Neural cell (in vitro differentiated cells): ENCODE measurements at regions not wholly inside any gene's neighbourhood (a gene's known extent, or its start where the extent isn't known, plus 50 kb on each side); places are given as distances from the start of the nearest gene placed in this dataset.
"Not testable (repeated sequence)": the region's sequence is repeated elsewhere in the genome, so short reads cannot be mapped to it uniquely, and the experiment has no call there.

Experiments used
- H2AFZ ChIP-seq: fragments of 200-600, 300-800 bp; sonication (generic), shearing (Covaris generic); 2 replicates; pipeline ENCODE4 v1.6.0; 2014; ENCODE audit warnings: low read depth, mild to moderate bottlenecking, antibody characterized with exemption, low read length, moderate library complexity
- H3F3A ChIP-seq: fragments of 200-600 bp; shearing (Covaris generic); 2 replicates; pipeline ENCODE4 v1.6.1; 2016; ENCODE audit warnings: mild to moderate bottlenecking, moderate library complexity, mixed read lengths, antibody characterized with exemption, low read length; ENCODE audit not compliant: insufficient read depth, poor library complexity, severe bottlenecking
- H3K27ac ChIP-seq: fragments of 200-600, 300-800 bp; sonication (generic), shearing (Covaris generic); 2 replicates; pipeline ENCODE4 v1.5.1; 2014; ENCODE audit warnings: mild to moderate bottlenecking, low read length, moderate library complexity
- H3K27me3 ChIP-seq: fragments of 300-800, 200-600 bp; sonication (generic), shearing (Covaris generic); 2 replicates; pipeline ENCODE4 v1.6.0; 2014; ENCODE audit warnings: mild to moderate bottlenecking, low read depth, low read length, moderate library complexity; ENCODE audit not compliant: insufficient read depth
- H3K36me3 ChIP-seq: fragments of 300-800, 200-600 bp; sonication (generic), shearing (Covaris generic); 2 replicates; pipeline ENCODE4 v1.5.1; 2014; ENCODE audit warnings: mild to moderate bottlenecking, antibody characterized with exemption, low read length, moderate library complexity; ENCODE audit not compliant: insufficient read depth
- H3K4me2 ChIP-seq: fragments of 300-800, 200-600 bp; sonication (generic), shearing (Covaris generic); 2 replicates; pipeline ENCODE4 v1.6.0; 2014; ENCODE audit warnings: mild to moderate bottlenecking, low read length
- H3K4me3 ChIP-seq: fragments of 300-800, 200-600 bp; sonication (generic), shearing (Covaris generic); 2 replicates; pipeline ENCODE4 v1.5.1; 2014; ENCODE audit warnings: mild to moderate bottlenecking, low read length, moderate library complexity
- H3K79me2 ChIP-seq: fragments of 200-600 bp; shearing (Covaris generic); replicated peaks from 2 replicates; pipeline ENCODE4 v1.6.0; 2014; ENCODE audit warnings: mild to moderate bottlenecking, low read length, moderate library complexity; ENCODE audit not compliant: insufficient read depth
- H3K9ac ChIP-seq: fragments of 300-800, 200-600 bp; sonication (generic), shearing (Covaris generic); 2 replicates; pipeline ENCODE4 v1.6.1; 2016; ENCODE audit warnings: mild to moderate bottlenecking, low read length, mixed read lengths
- H3K9me2 ChIP-seq: fragments of 200-600 bp; shearing (Covaris generic); 2 replicates; pipeline ENCODE4 v1.6.1; 2016; ENCODE audit warnings: mild to moderate bottlenecking, low read length, mixed read lengths; ENCODE audit not compliant: insufficient read depth
- H3K9me3 ChIP-seq: fragments of 200-600, 300-800 bp; sonication (generic), shearing (Covaris generic); 2 replicates; pipeline ENCODE4 v1.6.1; 2016; ENCODE audit warnings: mild to moderate bottlenecking, mixed run types, low read length, moderate library complexity, mixed read lengths
- H4K20me1 ChIP-seq: fragments of 200-600 bp; shearing (Covaris generic); 2 replicates; pipeline ENCODE4 v1.6.1; 2016; ENCODE audit warnings: mild to moderate bottlenecking, mixed run types; ENCODE audit not compliant: insufficient read depth
- CTCF ChIP-seq: fragments of 450-650 bp; IDR thresholded peaks from 2 replicates; pipeline ENCODE4 v1.5.1; 2014; ENCODE audit warnings: antibody characterized with exemption, mild to moderate bottlenecking, moderate library complexity; ENCODE audit not compliant: poor library complexity, severe bottlenecking
- EP300 ChIP-seq: fragments of 450-650 bp; conservative IDR thresholded peaks from 2 replicates; pipeline ENCODE4 v1.6.1; 2014; ENCODE audit warnings: antibody characterized with exemption, mild to moderate bottlenecking, moderate library complexity; ENCODE audit not compliant: poor library complexity, severe bottlenecking
- EZH2 ChIP-seq: fragments of 200-600, 300-800 bp; shearing (Covaris generic), sonication (generic); IDR thresholded peaks from 2 replicates; pipeline ENCODE4 v1.6.1; 2014; ENCODE audit warnings: antibody characterized with exemption, low read length, borderline replicate concordance, mild to moderate bottlenecking; ENCODE audit not compliant: insufficient read depth, poor library complexity, severe bottlenecking
- MXI1 ChIP-seq: fragments of 450-650 bp; conservative IDR thresholded peaks from 2 replicates; pipeline ENCODE4 v1.6.1; 2014; ENCODE audit warnings: antibody characterized with exemption, mild to moderate bottlenecking; ENCODE audit not compliant: poor library complexity, severe bottlenecking
- POLR2AphosphoS5 ChIP-seq: IDR thresholded peaks from 2 replicates; pipeline ENCODE4 v1.6.1; 2012
- RAD21 ChIP-seq: fragments of 450-650 bp; conservative IDR thresholded peaks from 2 replicates; pipeline ENCODE4 v1.6.1; 2014; ENCODE audit warnings: antibody characterized with exemption, mild to moderate bottlenecking, moderate library complexity
- SMC3 ChIP-seq: fragments of 450-650 bp; conservative IDR thresholded peaks from 2 replicates; pipeline ENCODE4 v1.6.1; 2014; ENCODE audit warnings: antibody characterized with exemption, mild to moderate bottlenecking, moderate library complexity; ENCODE audit not compliant: poor library complexity
- TAF1 ChIP-seq: IDR thresholded peaks from 2 replicates; pipeline ENCODE4 v1.6.1; 2012; ENCODE audit warnings: low read depth
- TF ChIP-seq, protein P1 (sequence below): IDR thresholded peaks from 2 replicates; pipeline ENCODE4 v1.6.1; 2012; ENCODE audit warnings: borderline replicate concordance

- H3K9ac ChIP-seq: no peak overlapping the region
- H3K9me3 ChIP-seq: no peaks in the 10 kb centered on the region
- H3K27ac ChIP-seq: no peak overlapping the region
- H4K20me1 ChIP-seq: no peaks in the 10 kb centered on the region
- H3F3A ChIP-seq: no peaks in the 10 kb centered on the region
- H3K27me3 ChIP-seq: no peaks in the 10 kb centered on the region
- TF ChIP-seq, protein P1, sequence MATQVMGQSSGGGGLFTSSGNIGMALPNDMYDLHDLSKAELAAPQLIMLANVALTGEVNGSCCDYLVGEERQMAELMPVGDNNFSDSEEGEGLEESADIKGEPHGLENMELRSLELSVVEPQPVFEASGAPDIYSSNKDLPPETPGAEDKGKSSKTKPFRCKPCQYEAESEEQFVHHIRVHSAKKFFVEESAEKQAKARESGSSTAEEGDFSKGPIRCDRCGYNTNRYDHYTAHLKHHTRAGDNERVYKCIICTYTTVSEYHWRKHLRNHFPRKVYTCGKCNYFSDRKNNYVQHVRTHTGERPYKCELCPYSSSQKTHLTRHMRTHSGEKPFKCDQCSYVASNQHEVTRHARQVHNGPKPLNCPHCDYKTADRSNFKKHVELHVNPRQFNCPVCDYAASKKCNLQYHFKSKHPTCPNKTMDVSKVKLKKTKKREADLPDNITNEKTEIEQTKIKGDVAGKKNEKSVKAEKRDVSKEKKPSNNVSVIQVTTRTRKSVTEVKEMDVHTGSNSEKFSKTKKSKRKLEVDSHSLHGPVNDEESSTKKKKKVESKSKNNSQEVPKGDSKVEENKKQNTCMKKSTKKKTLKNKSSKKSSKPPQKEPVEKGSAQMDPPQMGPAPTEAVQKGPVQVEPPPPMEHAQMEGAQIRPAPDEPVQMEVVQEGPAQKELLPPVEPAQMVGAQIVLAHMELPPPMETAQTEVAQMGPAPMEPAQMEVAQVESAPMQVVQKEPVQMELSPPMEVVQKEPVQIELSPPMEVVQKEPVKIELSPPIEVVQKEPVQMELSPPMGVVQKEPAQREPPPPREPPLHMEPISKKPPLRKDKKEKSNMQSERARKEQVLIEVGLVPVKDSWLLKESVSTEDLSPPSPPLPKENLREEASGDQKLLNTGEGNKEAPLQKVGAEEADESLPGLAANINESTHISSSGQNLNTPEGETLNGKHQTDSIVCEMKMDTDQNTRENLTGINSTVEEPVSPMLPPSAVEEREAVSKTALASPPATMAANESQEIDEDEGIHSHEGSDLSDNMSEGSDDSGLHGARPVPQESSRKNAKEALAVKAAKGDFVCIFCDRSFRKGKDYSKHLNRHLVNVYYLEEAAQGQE: no peak
- no peak for TF ChIP-seq EP300
- no peak for TF ChIP-seq MXI1
- no peak for TF ChIP-seq SMC3
- TF ChIP-seq EZH2: no peak
- TF ChIP-seq CTCF: no peak
- no peak for TF ChIP-seq TAF1
- TF ChIP-seq POLR2AphosphoS5: no peak
- no peak for TF ChIP-seq RAD21
- no peak overlapping the region for H2AFZ ChIP-seq
- H3K36me3 ChIP-seq: no peaks in the 10 kb centered on the region
- no peak overlapping the region for H3K4me2 ChIP-seq
- H3K9me2 ChIP-seq: no peaks in the 10 kb centered on the region
- H3K4me3 ChIP-seq: no peak overlapping the region
- H3K79me2 ChIP-seq: no peaks in the 10 kb centered on the region
These were observed 166.8 kb upstream of the NR3C2 start for GRCh38 chr4:148608968-148609367.

- H3K9me3 ChIP-seq, H3K27ac ChIP-seq, H3K27me3 ChIP-seq, H3K9ac ChIP-seq, H3K9me2 ChIP-seq, H2AFZ ChIP-seq, H3F3A ChIP-seq, H3K4me3 ChIP-seq, H3K36me3 ChIP-seq, H4K20me1 ChIP-seq, H3K79me2 ChIP-seq, H3K4me2 ChIP-seq: not testable (repeated sequence)
These were observed 156.4 kb upstream of the NR3C2 start for GRCh38 chr4:148598418-148599207.

DNA sequence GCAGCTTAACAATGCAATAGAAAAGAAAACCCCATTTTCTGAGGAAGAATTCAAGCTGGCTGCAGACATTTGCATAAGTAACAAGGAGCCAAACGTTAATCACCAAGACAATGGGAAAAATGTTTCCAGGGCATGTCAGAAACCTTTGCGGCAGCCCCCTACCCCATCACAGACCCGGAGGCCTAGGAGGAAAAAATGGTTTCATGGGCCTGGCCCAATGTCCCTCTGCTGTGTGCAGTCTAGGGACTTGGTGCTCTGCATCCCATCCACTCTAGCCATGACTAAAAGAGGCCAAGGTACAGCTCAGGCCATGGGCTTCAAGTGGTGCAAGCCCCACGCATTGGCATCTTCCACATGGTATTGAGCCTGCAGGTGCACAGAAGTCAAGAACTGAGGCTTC, 147.0 kb upstream of the NR3C2 start:
- Histone ChIP-seq H3K4me3 (no peak overlapping the region), H3K27me3 (no peaks in the 10 kb centered on the region), H3K9ac (no peak overlapping the region), H3K27ac (no peak overlapping the region), H3K9me3 (peaks cover 4% of the 10 kb centered on the region), H4K20me1 (no peaks in the 10 kb centered on the region), H2AFZ (no peak overlapping the region), H3K9me2 (no peaks in the 10 kb centered on the region), H3F3A (no peaks in the 10 kb centered on the region), H3K36me3 (no peaks in the 10 kb centered on the region), H3K79me2 (no peaks in the 10 kb centered on the region), H3K4me2 (no peak overlapping the region)
- no peak for TF ChIP-seq MXI1
- TF ChIP-seq EZH2: no peak
- no peak for TF ChIP-seq SMC3
- TF ChIP-seq TAF1: no peak
- no peak for TF ChIP-seq CTCF
- TF ChIP-seq RAD21: no peak
